ENCODE measurements at regions not wholly inside any gene's neighbourhood (a gene's known extent, or its start where the extent isn't known, plus 50 kb on each side); places are given as distances from the start of the nearest gene placed in this dataset.
"Not testable (repeated sequence)": the region's sequence is repeated elsewhere in the genome, so short reads cannot be mapped to it uniquely, and the experiment has no call there.

GRCh38 chr19:27891411-27891810 is 1321.5 kb downstream of the UQCRFS1 start:
- no peak for DNase-seq

GRCh38 chr19:27890696-27891095 is 1322.3 kb downstream of the UQCRFS1 start:
- DNase-seq, result no peak

GRCh38 chr19:27890206-27890605 is 1322.7 kb downstream of the UQCRFS1 start:
- DNase-seq, result no peak

GRCh38 chr19:27889156-27889555 is 1323.8 kb downstream of the UQCRFS1 start:
- DNase-seq, result no peak

GRCh38 chr19:27887946-27888345 is 1325.0 kb downstream of the UQCRFS1 start:
- no peak for DNase-seq

- no peak for DNase-seq
These were observed 1327.6 kb downstream of the UQCRFS1 start for GRCh38 chr19:27885359-27885758.

- no peak for DNase-seq
These were observed 1328.6 kb downstream of the UQCRFS1 start for GRCh38 chr19:27884376-27884775.

- DNase-seq, result no peak
These were observed 1331.7 kb downstream of the UQCRFS1 start for GRCh38 chr19:27881213-27881612.

GRCh38 chr19:27876976-27877512 is 1335.9 kb downstream of the UQCRFS1 start:
- no peak for DNase-seq

- no peak for DNase-seq
These were observed 1336.5 kb downstream of the UQCRFS1 start for GRCh38 chr19:27876489-27876888.

GRCh38 chr19:27872370-27872769 is 1340.6 kb downstream of the UQCRFS1 start:
- no peak for DNase-seq

GRCh38 chr19:27870293-27870692 is 1342.7 kb downstream of the UQCRFS1 start:
- no peak for DNase-seq

GRCh38 chr19:27868007-27868406 is 1344.9 kb downstream of the UQCRFS1 start:
- DNase-seq, result no peak

- no peak for DNase-seq
These were observed 1346.8 kb downstream of the UQCRFS1 start for GRCh38 chr19:27865927-27866777.

GRCh38 chr19:27861411-27861975 is 1351.5 kb downstream of the UQCRFS1 start:
- no peak for DNase-seq

GRCh38 chr19:27860309-27860934 is 1352.5 kb downstream of the UQCRFS1 start:
- DNase-seq, result no peak

GRCh38 chr19:27859689-27860088 is 1353.3 kb downstream of the UQCRFS1 start:
- no peak for DNase-seq

GRCh38 chr19:27858981-27859581 is 1353.9 kb downstream of the UQCRFS1 start:
- no peak for DNase-seq

GRCh38 chr19:27852931-27853330 is 1360.0 kb downstream of the UQCRFS1 start:
- DNase-seq, result not testable (repeated sequence)

- DNase-seq, result no peak
These were observed 1361.3 kb downstream of the UQCRFS1 start for GRCh38 chr19:27851543-27852060.

GRCh38 chr19:27851002-27851481 is 1361.9 kb downstream of the UQCRFS1 start:
- no peak for DNase-seq

- DNase-seq, result no peak
These were observed 1366.0 kb downstream of the UQCRFS1 start for GRCh38 chr19:27846944-27847343.

- DNase-seq, result no peak
These were observed 1368.7 kb downstream of the UQCRFS1 start for GRCh38 chr19:27844261-27844660.

All from DMS79 treated with DMSO at 0.1 percent for 48 hours (cell line).